ENCODE measurements at regions not wholly inside any gene's neighbourhood (a gene's known extent, or its start where the extent isn't known, plus 50 kb on each side); places are given as distances from the start of the nearest gene placed in this dataset.

DNA sequence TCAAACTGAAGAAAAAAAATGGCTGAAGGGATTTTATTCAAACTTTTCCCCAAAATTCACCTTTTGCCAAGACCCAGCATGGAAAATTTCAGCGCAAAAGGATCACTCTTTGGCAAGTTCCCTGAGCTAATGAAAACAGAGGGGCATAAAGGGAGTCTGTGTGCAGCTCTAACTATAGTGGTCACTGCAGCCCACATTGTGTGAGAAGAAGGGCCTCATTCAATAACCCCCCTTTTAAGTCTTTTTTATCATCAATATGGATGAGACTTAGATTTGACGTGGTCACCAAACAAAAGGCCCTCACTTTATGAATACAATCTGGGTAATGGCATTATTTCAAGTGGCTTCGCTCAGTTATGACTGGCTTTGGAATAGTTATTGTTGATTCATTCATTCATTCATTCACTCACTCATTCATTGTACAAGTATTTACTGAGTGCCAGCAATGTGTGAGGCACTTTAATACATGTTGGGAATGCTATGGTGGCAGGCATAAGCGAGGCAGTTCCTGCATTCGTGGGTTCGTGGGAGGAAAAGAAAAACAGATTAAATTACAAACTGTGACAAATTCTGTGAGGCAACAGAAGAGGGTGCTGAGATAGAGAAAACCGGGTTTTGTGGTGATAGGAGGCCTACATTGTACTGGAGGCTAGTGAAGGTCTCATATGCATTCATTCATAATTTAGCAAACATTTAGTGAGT is 145.7 kb upstream of the KLF4 start:
- no peak for TF ChIP-seq EZH2phosphoT487 (IDR thresholded peaks at IDR 0.05; ENCODE audit: borderline replicate concordance)
- TF ChIP-seq, protein P1, sequence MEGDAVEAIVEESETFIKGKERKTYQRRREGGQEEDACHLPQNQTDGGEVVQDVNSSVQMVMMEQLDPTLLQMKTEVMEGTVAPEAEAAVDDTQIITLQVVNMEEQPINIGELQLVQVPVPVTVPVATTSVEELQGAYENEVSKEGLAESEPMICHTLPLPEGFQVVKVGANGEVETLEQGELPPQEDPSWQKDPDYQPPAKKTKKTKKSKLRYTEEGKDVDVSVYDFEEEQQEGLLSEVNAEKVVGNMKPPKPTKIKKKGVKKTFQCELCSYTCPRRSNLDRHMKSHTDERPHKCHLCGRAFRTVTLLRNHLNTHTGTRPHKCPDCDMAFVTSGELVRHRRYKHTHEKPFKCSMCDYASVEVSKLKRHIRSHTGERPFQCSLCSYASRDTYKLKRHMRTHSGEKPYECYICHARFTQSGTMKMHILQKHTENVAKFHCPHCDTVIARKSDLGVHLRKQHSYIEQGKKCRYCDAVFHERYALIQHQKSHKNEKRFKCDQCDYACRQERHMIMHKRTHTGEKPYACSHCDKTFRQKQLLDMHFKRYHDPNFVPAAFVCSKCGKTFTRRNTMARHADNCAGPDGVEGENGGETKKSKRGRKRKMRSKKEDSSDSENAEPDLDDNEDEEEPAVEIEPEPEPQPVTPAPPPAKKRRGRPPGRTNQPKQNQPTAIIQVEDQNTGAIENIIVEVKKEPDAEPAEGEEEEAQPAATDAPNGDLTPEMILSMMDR (conservative IDR thresholded peaks at IDR 0.05; ENCODE audit: low read length): no peak
- Histone ChIP-seq H3K27me3 (ENCODE audit: insufficient read depth, low read length, poor library complexity, severe bottlenecking) (no peaks in the 10 kb centered on the region), H3K79me2 (ENCODE audit: insufficient read depth, low read length) (no peaks in the 10 kb centered on the region), H2AFZ (ENCODE audit: low read length) (no peak overlapping the region), H3K4me2 (ENCODE audit: low read depth, low read length, poor library complexity, severe bottlenecking) (no peak overlapping the region), H3K9ac (ENCODE audit: low read depth, low read length, poor library complexity, severe bottlenecking) (no peak overlapping the region), H3K4me1 (ENCODE audit: insufficient read depth, low read length, poor library complexity, severe bottlenecking) (no peaks in the 10 kb centered on the region), H3K4me3 (ENCODE audit: low read length, poor library complexity, severe bottlenecking) (no peak overlapping the region), H3K9me2 (replicated peaks; ENCODE audit: low read depth, low read length) (no peaks in the 10 kb centered on the region), H3F3A (ENCODE audit: low read depth) (no peaks in the 10 kb centered on the region), H4K20me1 (ENCODE audit: insufficient read depth, low read length, poor library complexity, severe bottlenecking) (no peaks in the 10 kb centered on the region), H3K36me3 (ENCODE audit: insufficient read depth, low read length) (no peaks in the 10 kb centered on the region), H3K9me3 (ENCODE audit: insufficient read depth, low read depth, low read length) (no peaks in the 10 kb centered on the region)

- H3K9ac ChIP-seq (ENCODE audit: low read depth, low read length, poor library complexity, severe bottlenecking): no peak overlapping the region
- H2AFZ ChIP-seq (ENCODE audit: low read length): no peak overlapping the region
- H3K4me2 ChIP-seq (ENCODE audit: low read depth, low read length, poor library complexity, severe bottlenecking): no peak overlapping the region
- no peaks in the 10 kb centered on the region for H3F3A ChIP-seq (ENCODE audit: low read depth)
- H3K9me2 ChIP-seq (replicated peaks; ENCODE audit: low read depth, low read length): no peaks in the 10 kb centered on the region
- H4K20me1 ChIP-seq (ENCODE audit: insufficient read depth, low read length, poor library complexity, severe bottlenecking): no peaks in the 10 kb centered on the region
- H3K4me1 ChIP-seq (ENCODE audit: insufficient read depth, low read length, poor library complexity, severe bottlenecking): no peaks in the 10 kb centered on the region
- H3K79me2 ChIP-seq (ENCODE audit: insufficient read depth, low read length): no peaks in the 10 kb centered on the region
- no peaks in the 10 kb centered on the region for H3K9me3 ChIP-seq (ENCODE audit: insufficient read depth, low read depth, low read length)
- H3K4me3 ChIP-seq (ENCODE audit: low read length, poor library complexity, severe bottlenecking): no peak overlapping the region
- H3K27me3 ChIP-seq (ENCODE audit: insufficient read depth, low read length, poor library complexity, severe bottlenecking): no peaks in the 10 kb centered on the region
- no peaks in the 10 kb centered on the region for H3K36me3 ChIP-seq (ENCODE audit: insufficient read depth, low read length)
- no peak for TF ChIP-seq EZH2phosphoT487 (IDR thresholded peaks at IDR 0.05; ENCODE audit: borderline replicate concordance)
- TF ChIP-seq, protein P1 (conservative IDR thresholded peaks at IDR 0.05; ENCODE audit: low read length): no peak
Measured at GRCh38 chr9:107633406-107633805, 143.8 kb upstream of the KLF4 start.

GRCh38 chr9:107632661-107633060 is 143.1 kb upstream of the KLF4 start:
- Histone ChIP-seq H3K9me2 (replicated peaks; ENCODE audit: low read depth, low read length) (no peaks in the 10 kb centered on the region), H2AFZ (ENCODE audit: low read length) (no peak overlapping the region), H3K4me2 (ENCODE audit: low read depth, low read length, poor library complexity, severe bottlenecking) (no peak overlapping the region), H3F3A (ENCODE audit: low read depth) (no peaks in the 10 kb centered on the region), H3K9me3 (ENCODE audit: insufficient read depth, low read depth, low read length) (no peaks in the 10 kb centered on the region), H3K4me1 (ENCODE audit: insufficient read depth, low read length, poor library complexity, severe bottlenecking) (no peaks in the 10 kb centered on the region), H3K79me2 (ENCODE audit: insufficient read depth, low read length) (no peaks in the 10 kb centered on the region), H3K27me3 (ENCODE audit: insufficient read depth, low read length, poor library complexity, severe bottlenecking) (no peaks in the 10 kb centered on the region), H4K20me1 (ENCODE audit: insufficient read depth, low read length, poor library complexity, severe bottlenecking) (no peaks in the 10 kb centered on the region), H3K36me3 (ENCODE audit: insufficient read depth, low read length) (no peaks in the 10 kb centered on the region), H3K9ac (ENCODE audit: low read depth, low read length, poor library complexity, severe bottlenecking) (no peak overlapping the region), H3K4me3 (ENCODE audit: low read length, poor library complexity, severe bottlenecking) (no peak overlapping the region)
- TF ChIP-seq, protein P1 (conservative IDR thresholded peaks at IDR 0.05; ENCODE audit: low read length): no peak
- no peak for TF ChIP-seq EZH2phosphoT487 (IDR thresholded peaks at IDR 0.05; ENCODE audit: borderline replicate concordance)

All from Loucy (cell line).